Body of pancreas (tissue), 4 donors: ENCODE measurements at regions not wholly inside any gene's neighbourhood (a gene's known extent, or its start where the extent isn't known, plus 50 kb on each side); places are given as distances from the start of the nearest gene placed in this dataset.

Source experiments
- POLR2A ChIP-seq, 3 donors: fragments of 450-650 bp; IDR thresholded peaks; one replicate each; pipeline ENCODE4 v1.6.1; 2016; ENCODE audit warnings: antibody characterized with exemption in 3 of 3, mild to moderate bottlenecking in 2 of 3
- TF ChIP-seq, protein P1 (sequence below), 7 experiments: fragments of 450-650 bp in 4 of 7; fragments of 200-600 bp in 3 of 7; sonication (generic) in 3 of 7; IDR thresholded peaks; one replicate each; pipeline ENCODE4 v1.5.1; 2016 to 2019; ENCODE audit warnings: antibody characterized with exemption in 7 of 7

- TF ChIP-seq, protein P1, sequence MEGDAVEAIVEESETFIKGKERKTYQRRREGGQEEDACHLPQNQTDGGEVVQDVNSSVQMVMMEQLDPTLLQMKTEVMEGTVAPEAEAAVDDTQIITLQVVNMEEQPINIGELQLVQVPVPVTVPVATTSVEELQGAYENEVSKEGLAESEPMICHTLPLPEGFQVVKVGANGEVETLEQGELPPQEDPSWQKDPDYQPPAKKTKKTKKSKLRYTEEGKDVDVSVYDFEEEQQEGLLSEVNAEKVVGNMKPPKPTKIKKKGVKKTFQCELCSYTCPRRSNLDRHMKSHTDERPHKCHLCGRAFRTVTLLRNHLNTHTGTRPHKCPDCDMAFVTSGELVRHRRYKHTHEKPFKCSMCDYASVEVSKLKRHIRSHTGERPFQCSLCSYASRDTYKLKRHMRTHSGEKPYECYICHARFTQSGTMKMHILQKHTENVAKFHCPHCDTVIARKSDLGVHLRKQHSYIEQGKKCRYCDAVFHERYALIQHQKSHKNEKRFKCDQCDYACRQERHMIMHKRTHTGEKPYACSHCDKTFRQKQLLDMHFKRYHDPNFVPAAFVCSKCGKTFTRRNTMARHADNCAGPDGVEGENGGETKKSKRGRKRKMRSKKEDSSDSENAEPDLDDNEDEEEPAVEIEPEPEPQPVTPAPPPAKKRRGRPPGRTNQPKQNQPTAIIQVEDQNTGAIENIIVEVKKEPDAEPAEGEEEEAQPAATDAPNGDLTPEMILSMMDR (IDR thresholded peaks at IDR 0.05), result no peak
- no peak for TF ChIP-seq POLR2A (IDR thresholded peaks at IDR 0.05)
Measured at GRCh38 chr3:10570196-10570946, 65.0 kb upstream of the ATP2B2 start.
